ENCODE measurements at regions not wholly inside any gene's neighbourhood (a gene's known extent, or its start where the extent isn't known, plus 50 kb on each side); places are given as distances from the start of the nearest gene placed in this dataset.

GRCh38 chr12:24741216-24741615 is 207.7 kb downstream of the BCAT1 start:
- TF ChIP-seq CTCF (IDR thresholded peaks at IDR 0.05), result no peak
- ATAC-seq (ENCODE audit: low FRiP score), result no peak
- DNase-seq (ENCODE audit: low spot score), result no peak

DNA sequence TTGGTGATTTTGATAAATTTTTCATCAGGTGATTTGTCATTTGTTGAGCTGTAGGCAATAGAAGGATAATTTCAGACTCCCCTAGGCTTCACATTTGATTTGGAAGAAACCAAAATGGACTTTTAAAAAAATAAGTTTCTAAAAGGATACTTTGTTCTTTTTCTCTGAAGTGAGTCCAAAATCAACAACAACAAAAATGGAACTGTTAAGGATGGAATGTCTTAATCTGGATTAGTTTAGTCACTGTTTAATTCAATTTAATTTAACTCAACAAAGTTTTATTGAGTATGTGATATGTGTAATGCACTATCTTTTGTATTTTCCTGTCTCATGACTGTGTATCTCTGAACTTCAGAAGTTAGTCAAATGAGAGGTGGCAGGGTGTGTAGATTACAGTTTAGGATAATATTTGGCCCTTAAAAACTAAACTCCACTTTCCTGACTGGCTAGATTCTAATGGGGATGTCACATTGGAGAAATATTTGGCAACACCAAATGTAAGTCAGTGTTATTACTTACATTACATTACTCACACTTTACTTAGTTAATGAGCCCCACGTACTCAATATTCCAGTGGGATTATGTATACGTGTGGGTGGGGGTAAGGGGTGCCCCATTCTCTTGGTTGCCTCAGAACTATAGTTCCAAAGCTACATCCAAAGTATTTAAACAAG is 209.7 kb downstream of the BCAT1 start:
- ATAC-seq (ENCODE audit: low FRiP score) (no peak), DNase-seq (ENCODE audit: low spot score) (no peak)
- no peak for TF ChIP-seq CTCF (IDR thresholded peaks at IDR 0.05)

DNA sequence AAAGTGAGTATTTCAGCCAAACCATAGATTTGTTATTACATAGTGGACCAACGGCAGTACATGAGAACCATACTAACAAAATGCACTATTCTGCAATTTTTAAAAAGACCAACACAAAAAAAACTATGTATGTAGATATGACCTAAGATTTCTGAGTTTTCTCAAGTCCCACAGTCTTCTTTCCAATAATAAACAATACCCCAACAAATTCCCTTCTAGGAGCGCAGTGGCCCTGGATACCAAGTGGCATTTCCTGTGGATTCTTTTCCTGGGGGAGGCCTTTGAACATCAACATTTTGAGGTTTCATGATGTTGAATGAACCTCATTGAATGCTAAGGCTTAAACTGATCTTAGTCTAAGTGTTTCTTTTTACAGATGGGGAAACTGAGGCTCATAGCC is 210.5 kb downstream of the BCAT1 start:
- DNase-seq (ENCODE audit: low spot score) (no peak), ATAC-seq (ENCODE audit: low FRiP score) (no peak)
- no peak for TF ChIP-seq CTCF (IDR thresholded peaks at IDR 0.05)

- ATAC-seq (ENCODE audit: low FRiP score), result no peak
- TF ChIP-seq CTCF (IDR thresholded peaks at IDR 0.05), result no peak
- no peak for DNase-seq (ENCODE audit: low spot score)
Measured at GRCh38 chr12:24731596-24731995, 217.3 kb downstream of the BCAT1 start.

DNA sequence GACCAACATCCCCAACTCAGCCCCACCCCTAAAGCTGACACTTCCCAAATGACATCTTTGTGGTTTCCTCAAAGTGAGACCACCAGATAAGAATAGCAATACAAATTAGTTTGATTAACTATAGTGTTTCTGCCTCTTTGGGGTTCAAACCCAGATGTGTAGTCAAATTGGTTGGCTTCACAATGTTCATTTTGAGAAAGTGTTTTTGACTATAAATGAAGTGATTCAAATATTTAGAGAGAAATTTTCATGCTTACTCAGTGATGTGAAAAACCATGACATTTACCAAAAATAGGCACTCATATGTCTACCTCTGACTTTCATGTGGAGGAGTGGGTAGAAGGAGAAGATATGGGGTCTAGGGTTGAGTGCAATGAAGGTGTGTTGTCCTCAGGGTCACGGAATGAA is 218.4 kb downstream of the BCAT1 start:
- TF ChIP-seq CTCF (IDR thresholded peaks at IDR 0.05), result no peak
- DNase-seq (ENCODE audit: low spot score) (no peak), ATAC-seq (ENCODE audit: low FRiP score) (no peak)

GRCh38 chr12:24728826-24729225 is 220.1 kb downstream of the BCAT1 start:
- no peak for TF ChIP-seq CTCF (IDR thresholded peaks at IDR 0.05)
- no peak for DNase-seq (ENCODE audit: low spot score)
- no peak for ATAC-seq (ENCODE audit: low FRiP score)

- TF ChIP-seq CTCF (IDR thresholded peaks at IDR 0.05), result no peak
- no peak for DNase-seq (ENCODE audit: low spot score)
- no peak for ATAC-seq (ENCODE audit: low FRiP score)
Measured at GRCh38 chr12:24728366-24728765, 220.5 kb downstream of the BCAT1 start.

All from omental fat pad (tissue), 3 donors.